ENCODE measurements at regions not wholly inside any gene's neighbourhood (a gene's known extent, or its start where the extent isn't known, plus 50 kb on each side); places are given as distances from the start of the nearest gene placed in this dataset.

DNA sequence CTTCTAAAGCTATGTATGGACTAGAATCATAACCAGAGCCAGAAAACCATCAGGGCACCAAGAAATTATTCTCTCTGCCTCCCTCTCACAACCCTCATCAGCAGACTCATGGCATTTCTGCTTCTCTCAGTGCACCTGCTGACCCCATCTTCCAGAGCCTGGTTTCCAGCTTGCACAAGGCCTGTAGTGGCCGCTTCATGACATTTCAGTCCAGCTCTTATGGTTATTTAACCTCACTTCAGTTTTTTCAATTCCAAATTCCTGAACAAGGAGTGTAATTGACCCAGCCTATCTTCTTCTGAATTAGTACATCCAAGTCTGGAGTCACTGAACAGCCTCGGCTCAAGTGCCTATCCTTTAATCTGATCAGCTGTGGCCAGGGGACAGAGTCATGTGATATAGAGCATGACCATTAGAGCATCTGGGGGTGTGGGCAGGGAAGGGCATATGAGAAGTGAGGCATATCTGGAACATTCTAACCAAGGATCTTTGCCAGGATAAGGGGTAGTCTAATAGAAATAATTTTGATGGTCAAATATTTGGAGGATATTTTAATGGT is 97.2 kb upstream of the TMEM17 start:
- TF ChIP-seq, protein P1, sequence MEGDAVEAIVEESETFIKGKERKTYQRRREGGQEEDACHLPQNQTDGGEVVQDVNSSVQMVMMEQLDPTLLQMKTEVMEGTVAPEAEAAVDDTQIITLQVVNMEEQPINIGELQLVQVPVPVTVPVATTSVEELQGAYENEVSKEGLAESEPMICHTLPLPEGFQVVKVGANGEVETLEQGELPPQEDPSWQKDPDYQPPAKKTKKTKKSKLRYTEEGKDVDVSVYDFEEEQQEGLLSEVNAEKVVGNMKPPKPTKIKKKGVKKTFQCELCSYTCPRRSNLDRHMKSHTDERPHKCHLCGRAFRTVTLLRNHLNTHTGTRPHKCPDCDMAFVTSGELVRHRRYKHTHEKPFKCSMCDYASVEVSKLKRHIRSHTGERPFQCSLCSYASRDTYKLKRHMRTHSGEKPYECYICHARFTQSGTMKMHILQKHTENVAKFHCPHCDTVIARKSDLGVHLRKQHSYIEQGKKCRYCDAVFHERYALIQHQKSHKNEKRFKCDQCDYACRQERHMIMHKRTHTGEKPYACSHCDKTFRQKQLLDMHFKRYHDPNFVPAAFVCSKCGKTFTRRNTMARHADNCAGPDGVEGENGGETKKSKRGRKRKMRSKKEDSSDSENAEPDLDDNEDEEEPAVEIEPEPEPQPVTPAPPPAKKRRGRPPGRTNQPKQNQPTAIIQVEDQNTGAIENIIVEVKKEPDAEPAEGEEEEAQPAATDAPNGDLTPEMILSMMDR (conservative IDR thresholded peaks at IDR 0.05; ENCODE audit: low read depth, low read length), result no peak
- TF ChIP-seq EZH2phosphoT487 (IDR thresholded peaks at IDR 0.05; ENCODE audit: borderline replicate concordance, low read length) (no peak), EZH2 (IDR thresholded peaks at IDR 0.05; ENCODE audit: low read length, unreplicated experiment) (no peak)

Data from PC-3 (cell line).